ENCODE measurements at regions not wholly inside any gene's neighbourhood (a gene's known extent, or its start where the extent isn't known, plus 50 kb on each side); places are given as distances from the start of the nearest gene placed in this dataset.

- TF ChIP-seq POLR2A (IDR thresholded peaks at IDR 0.05; ENCODE audit: low read length) (no peak), GATA1 (IDR thresholded peaks at IDR 0.05; ENCODE audit: low read depth, low read length) (no peak)
Measured at GRCh38 chr9:7297521-7297920, 502.1 kb downstream of the DMAC1 start.
